22Rv1 (cell line): ENCODE measurements at regions not wholly inside any gene's neighbourhood (a gene's known extent, or its start where the extent isn't known, plus 50 kb on each side); places are given as distances from the start of the nearest gene placed in this dataset.

ENCODE experiments used
- CTCF ChIP-seq: fragments of 450-650 bp; IDR thresholded peaks from 2 replicates; pipeline ENCODE4 v1.5.1; 2017; ENCODE audit warnings: mild to moderate bottlenecking
- ZFX ChIP-seq: fragments of 450-650 bp; IDR thresholded peaks from 2 replicates; pipeline ENCODE4 v1.6.1; 2017; ENCODE audit warnings: antibody characterized with exemption, borderline replicate concordance

DNA sequence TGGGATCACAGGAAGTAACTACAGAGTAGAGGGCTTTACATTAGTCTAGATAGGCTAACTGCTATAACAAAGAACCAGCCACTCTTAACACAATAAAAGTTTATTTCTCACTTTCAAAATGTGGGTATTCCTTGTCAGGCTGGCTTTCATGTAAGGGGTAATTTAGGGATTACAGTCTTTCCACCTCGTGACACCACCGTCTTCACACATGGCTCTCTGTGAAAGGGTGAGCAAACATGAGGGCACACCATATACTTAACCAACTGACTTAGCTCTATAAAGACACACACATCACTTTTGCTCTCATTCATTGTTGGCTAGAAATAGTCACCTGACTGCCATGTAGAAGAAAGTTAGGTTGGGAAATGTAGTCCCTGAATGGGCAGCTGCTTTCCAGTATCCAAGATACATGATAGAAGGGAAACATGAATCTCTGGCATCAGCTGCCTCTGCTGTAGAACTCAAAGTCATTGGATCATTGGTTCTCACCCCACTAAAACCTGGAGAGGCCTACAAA, 66.1 kb upstream of the CRY1 start:
- TF ChIP-seq CTCF (no peak), ZFX (no peak)
